OCI-LY1 (cell line): ENCODE measurements at regions not wholly inside any gene's neighbourhood (a gene's known extent, or its start where the extent isn't known, plus 50 kb on each side); places are given as distances from the start of the nearest gene placed in this dataset.

Experiments used
- CTCF ChIP-seq: fragments of 200-600 bp; sonication (generic), shearing (Covaris generic); IDR thresholded peaks from 2 replicates; pipeline ENCODE4 v1.5.1; 2017; ENCODE audit warnings: mild to moderate bottlenecking, antibody characterized with exemption, low read length, moderate library complexity, mixed read lengths
- EZH2 ChIP-seq: fragments of 200-600 bp; sonication (generic), shearing (Covaris generic); IDR thresholded peaks from 2 replicates; pipeline ENCODE4 v1.8.0; 2017; ENCODE audit warnings: borderline replicate concordance, mixed run types, mild to moderate bottlenecking, antibody characterized with exemption, low read length, moderate library complexity, mixed read lengths

DNA sequence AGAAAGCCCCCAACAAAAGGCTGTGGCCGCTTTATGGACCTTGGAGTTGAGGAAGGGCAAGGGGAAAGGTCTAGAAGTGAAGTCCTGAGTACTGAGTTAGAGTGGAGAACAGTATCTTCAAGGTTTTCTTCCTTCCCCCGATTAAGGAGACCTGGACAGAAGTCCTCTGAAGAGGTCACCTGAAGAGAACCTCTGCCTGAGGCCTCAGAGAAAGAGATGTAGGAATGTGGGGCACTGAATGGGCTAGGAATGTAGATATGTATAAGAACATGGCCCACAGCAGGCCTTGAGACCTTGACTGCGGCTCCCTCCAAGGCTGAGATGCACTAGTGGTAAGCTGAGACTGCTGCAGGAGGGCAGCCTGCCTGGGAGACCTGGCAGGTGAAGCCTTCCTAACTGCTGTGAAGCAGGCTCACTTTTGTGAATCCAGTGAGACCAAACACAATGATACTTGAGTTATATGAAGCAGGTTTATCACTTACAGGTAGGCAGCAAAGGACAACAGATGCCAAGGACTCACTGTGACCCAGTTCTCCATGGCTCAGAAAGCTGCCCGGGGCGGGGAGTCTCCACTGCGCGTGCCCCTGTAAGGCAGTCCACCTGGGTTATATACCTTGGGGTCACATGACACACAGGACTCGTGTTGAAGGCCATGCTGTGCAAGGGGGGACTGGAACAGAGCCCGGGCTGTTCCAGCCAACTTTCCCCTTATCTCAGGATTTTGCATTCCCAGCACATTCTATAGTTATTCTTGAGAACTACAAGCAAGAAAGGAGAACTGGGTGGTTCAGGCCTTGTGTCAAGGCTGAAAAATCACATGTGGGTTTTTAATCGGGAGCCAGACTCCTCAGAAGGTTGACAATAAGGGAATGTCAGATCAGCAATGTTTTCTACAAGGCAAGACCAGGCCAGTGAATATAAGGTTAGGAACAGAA, 78.8 kb upstream of the PPM1J start:
- TF ChIP-seq CTCF (no peak), EZH2 (no peak)
